HG03108 (cell line): ENCODE measurements at regions not wholly inside any gene's neighbourhood (a gene's known extent, or its start where the extent isn't known, plus 50 kb on each side); places are given as distances from the start of the nearest gene placed in this dataset.
"Not testable (repeated sequence)": the region's sequence is repeated elsewhere in the genome, so short reads cannot be mapped to it uniquely, and the experiment has no call there.

Experiments
- ATAC-seq: cut with Tn5 transposase; IDR thresholded peaks from one replicate; pipeline ENCODE4 v1.9.1; 2021; ENCODE audit warnings: moderate library complexity; ENCODE audit not compliant: unreplicated experiment

GRCh38 chr1:242651817-242652216 lies 127.3 kb upstream of the PLD5 start:
- no peak for ATAC-seq

DNA sequence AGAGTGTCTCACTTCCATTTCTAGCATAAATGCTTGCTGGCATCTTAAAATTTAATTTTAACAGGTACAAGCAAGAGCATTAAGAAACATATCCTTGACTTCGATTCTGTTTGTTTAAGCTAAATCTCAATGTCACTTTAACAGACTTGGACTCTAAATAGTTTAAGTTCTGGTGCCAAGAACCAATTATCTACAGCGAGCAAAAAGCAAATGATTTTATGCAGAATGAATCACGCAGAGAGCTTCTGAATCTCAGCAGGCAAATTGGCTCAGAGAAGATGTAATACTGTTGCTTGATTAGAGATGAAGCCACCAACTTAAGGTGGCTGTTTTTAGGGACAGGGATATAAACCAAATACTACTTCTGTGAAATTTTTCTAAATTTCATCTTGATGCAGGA lies 117.0 kb upstream of the PLD5 start:
- ATAC-seq, result no peak

DNA sequence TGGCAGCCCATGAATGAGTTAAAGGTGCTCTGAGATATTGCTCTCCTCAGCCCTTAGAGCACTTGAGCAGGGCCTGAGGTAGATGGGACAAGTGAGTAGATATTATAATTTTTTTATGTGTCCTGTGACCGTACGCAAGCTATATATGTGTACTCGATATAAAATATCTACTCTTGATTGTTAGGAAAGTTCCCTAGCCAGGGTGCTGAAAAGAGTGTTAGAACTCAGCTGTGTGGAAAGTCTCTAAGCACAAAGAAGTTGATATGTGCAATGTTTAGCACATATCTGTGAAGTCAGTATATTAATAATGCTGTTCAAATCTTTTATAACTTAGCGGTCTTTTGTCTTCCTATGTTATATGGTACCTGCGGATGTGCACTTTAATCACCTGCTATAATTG lies 114.6 kb upstream of the PLD5 start:
- ATAC-seq, result no peak

GRCh38 chr1:242634732-242635131 lies 110.2 kb upstream of the PLD5 start:
- no peak for ATAC-seq

GRCh38 chr1:242629396-242629795 lies 104.9 kb upstream of the PLD5 start:
- no peak for ATAC-seq

DNA sequence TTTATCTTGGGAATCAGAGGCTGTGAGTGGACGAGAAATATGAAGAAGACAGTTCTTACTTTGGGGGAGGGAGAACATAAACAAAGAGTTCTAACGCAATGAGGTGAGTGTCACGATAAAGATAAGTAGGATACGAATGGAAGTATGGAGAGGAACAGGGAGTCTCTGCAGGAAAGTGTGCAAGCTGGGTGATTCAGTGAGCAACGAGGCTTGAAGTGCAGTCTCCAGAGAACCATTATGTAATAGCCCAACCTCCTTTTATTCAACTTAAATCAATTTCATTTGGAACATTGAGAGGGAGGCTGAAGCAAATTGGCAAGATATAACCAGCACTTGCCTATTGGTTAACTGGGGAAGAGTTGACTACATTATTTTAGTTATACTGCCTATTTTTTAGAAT lies 99.3 kb upstream of the PLD5 start:
- ATAC-seq, result no peak

GRCh38 chr1:242623119-242623518 lies 98.6 kb upstream of the PLD5 start:
- ATAC-seq, result no peak

- no peak for ATAC-seq
Measured at GRCh38 chr1:242613266-242613815, 88.8 kb upstream of the PLD5 start.

DNA sequence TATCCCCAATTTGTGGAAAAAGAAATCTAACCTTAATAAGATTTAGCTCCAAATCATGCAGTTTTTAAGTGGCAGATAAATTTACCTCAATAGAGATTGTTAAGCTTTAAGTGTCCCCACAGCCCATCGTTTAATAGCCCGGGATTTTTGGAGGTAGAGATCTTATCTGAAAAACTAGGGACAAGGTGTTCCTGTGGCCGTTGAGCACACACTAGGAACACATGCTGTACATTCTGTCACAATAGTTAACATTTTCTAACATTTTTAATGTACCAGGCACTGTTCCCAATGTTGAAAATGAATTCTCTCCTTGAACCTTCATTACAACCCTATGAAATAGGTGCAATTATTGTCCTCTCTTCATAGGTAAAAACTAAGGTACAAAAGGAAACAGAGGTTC lies 85.7 kb upstream of the PLD5 start:
- ATAC-seq, result no peak

DNA sequence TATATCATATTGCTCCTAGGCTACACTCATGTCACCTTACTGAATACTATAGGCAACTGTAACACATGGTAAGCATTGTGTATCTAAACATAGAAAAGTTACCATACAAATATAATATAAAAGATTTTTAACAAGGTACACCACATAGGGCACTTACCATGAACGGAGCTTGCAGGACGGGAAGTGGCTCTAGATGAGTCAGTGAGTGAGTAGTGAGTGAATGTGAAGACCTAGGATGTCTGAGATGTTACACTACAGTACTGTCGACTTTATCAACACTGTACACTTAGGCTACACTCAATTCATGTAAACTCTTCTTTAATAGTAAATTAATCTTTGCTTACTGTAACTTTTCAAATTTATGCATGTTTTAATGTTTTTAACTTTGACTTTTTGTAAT lies 81.0 kb upstream of the PLD5 start:
- no peak for ATAC-seq

- no peak for ATAC-seq
Measured at GRCh38 chr1:242602001-242602400, 77.5 kb upstream of the PLD5 start.

- ATAC-seq, result not testable (repeated sequence)
Measured at GRCh38 chr1:242593756-242594155, 69.3 kb upstream of the PLD5 start.

- no peak for ATAC-seq
Measured at GRCh38 chr1:242586360-242586680, 61.8 kb upstream of the PLD5 start.

GRCh38 chr1:242585616-242586359 lies 61.3 kb upstream of the PLD5 start:
- no peak for ATAC-seq

DNA sequence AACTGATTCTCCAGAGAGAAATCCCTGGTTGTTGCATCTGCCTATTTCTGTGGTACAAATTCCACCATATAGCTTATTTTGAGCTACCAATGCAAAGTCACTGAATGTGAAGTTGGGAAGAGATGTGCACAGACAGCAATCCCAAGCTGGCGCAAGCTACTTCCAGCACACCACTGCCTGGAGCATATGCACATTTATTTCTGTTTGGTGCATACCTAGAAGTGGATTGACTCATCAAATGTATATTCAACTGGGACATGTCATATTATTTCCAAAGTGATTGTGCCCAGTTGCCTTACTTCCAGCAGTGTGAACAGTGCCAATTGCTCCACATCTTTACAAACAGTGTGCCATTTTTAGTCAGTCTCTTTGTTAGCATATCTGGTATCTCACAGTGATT lies 58.2 kb upstream of the PLD5 start:
- ATAC-seq, result no peak

DNA sequence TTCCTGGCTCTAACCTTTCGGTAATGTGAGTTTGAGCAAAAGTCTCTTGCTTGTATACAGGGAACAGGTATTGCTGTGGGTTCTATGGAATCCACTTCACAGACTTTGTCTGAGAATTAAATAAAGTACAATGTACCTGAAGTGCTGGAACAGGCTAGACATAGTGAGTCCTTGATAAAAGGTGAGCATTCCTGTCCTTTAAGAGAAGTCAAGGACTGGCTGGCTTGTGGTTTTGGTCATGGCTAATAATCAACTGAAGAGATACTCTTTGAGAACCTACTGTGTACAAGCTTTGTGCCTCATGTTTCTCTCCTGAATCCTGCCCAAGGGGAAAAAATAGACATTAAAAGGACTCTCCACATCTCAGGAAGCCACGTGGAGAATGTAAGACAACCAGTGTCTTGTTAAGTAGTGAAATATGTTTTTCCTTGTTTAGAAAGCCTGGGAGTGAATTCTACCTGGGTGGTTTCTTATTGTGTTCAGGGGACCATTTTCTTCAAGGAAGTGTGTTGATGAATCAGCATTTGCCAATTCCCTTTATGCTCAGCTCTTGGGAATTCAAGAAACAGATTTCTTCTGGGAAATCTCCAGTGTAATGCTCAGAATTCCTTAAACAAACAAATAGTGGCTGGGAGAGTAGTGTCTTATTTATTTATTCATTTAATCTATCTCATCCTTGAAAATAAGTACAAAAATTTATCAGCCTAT lies 55.2 kb upstream of the PLD5 start:
- ATAC-seq, result no peak
